HCT116 (cell line): ENCODE measurements at regions not wholly inside any gene's neighbourhood (a gene's known extent, or its start where the extent isn't known, plus 50 kb on each side); places are given as distances from the start of the nearest gene placed in this dataset.

Experiments used
- ATAC-seq: fragments of 200-7000 bp; cut with Tn5 transposase; 2 replicates; pipeline ENCODE4 v1.9.1; 2020; ENCODE audit warnings: mild to moderate bottlenecking, moderate library complexity
- BruUV-seq: library from RNA; stranded (reverse); fragments of 400-500 nt; replicated peaks from 2 replicates; lab custom pipeline; 2021; lab: Mats Ljungman, UMichigan
- CTCF ChIA-PET: fragments of 300-600 bp; sonication (Branson Sonifier 250); formaldehyde crosslinking; loops from one replicate; lab custom pipeline; 2021; ENCODE audit warnings: antibody characterized with exemption; lab: Charles Lee
- POLR2A ChIA-PET: fragments of 300-600, 350-600 bp; sonication (Branson Sonifier 250); formaldehyde crosslinking; loops from one replicate; lab custom pipeline; 2021; ENCODE audit warnings: antibody characterized with exemption; lab: Charles Lee
- RAD21 ChIA-PET, 2 experiments: fragments of 300-600 bp; sonication (Branson Sonifier 250); formaldehyde crosslinking; loops; one replicate each; lab custom pipeline; 2023; ENCODE audit warnings: low total read pairs in 2 of 2; ENCODE audit not compliant: uncharacterized antibody in 2 of 2, unreplicated experiment in 2 of 2, low non-redundant PET in 1 of 2; lab: Charles Lee
- DNase-seq: peaks from one replicate; pipeline ENCODE4 v3.0.0-alpha.2; 2010; ENCODE audit warnings: low read depth, low spot score
- H2AFZ ChIP-seq: fragments of 200-600 bp; shearing (Covaris generic), sonication (generic); 2 replicates; pipeline ENCODE4 v1.6.1; 2017; ENCODE audit warnings: low read depth, mixed run types, mixed read lengths, antibody characterized with exemption, low read length; ENCODE audit not compliant: poor library complexity, severe bottlenecking
- H3K27ac ChIP-seq: 2 replicates; pipeline ENCODE4 v1.5.1; 2012; ENCODE audit warnings: low read depth, low read length
- H3K27me3 ChIP-seq: fragments of 200-600 bp; sonication (generic); 2 replicates; pipeline ENCODE4 v1.6.1; 2016; ENCODE audit warnings: mixed run types, low read length, mixed read lengths; ENCODE audit not compliant: insufficient read depth
- H3K36me3 ChIP-seq, 2 experiments: fragments of 200-500 bp in 1 of 2; fragments of 200-600 bp in 1 of 2; sonication (Bioruptor generic) in 1 of 2; sonication (generic) in 1 of 2; 2 replicates each; pipeline versions ENCODE4 v1.5.1 to v1.6.1; 2014 to 2016; ENCODE audit warnings: low read length in 2 of 2, inconsistent platforms in 1 of 2, mixed read lengths in 1 of 2, mixed run types in 1 of 2; ENCODE audit not compliant: insufficient read depth in 2 of 2, control insufficient read depth in 1 of 2
- H3K4me1 ChIP-seq, 2 experiments: fragments of 200-600 bp in 1 of 2; sonication (generic) in 1 of 2; 2 replicates each; pipeline versions ENCODE4 v1.5.1 to v1.6.1; 2012 to 2017; ENCODE audit warnings: low read length in 2 of 2, inconsistent platforms in 1 of 2, mild to moderate bottlenecking in 1 of 2, mixed read lengths in 1 of 2, mixed run types in 1 of 2, moderate library complexity in 1 of 2; ENCODE audit not compliant: insufficient read depth in 2 of 2, control insufficient read depth in 1 of 2
- H3K4me2 ChIP-seq: fragments of 200-600 bp; sonication (generic); 2 replicates; pipeline ENCODE4 v1.6.1; 2017; ENCODE audit warnings: mixed run types, low read length, mixed read lengths
- H3K4me3 ChIP-seq, 2 experiments: fragments of 200-600 bp in 1 of 2; sonication (generic) in 1 of 2; replicated peaks in 1 of 2; 2 replicates each; pipeline ENCODE4 v1.5.1; 2011 to 2016; ENCODE audit warnings: low read length in 2 of 2, control low read depth in 1 of 2, low read depth in 1 of 2, mild to moderate bottlenecking in 1 of 2, mixed read lengths in 1 of 2, mixed run types in 1 of 2
- H3K79me2 ChIP-seq: fragments of 200-600 bp; sonication (generic); 2 replicates; pipeline ENCODE4 v1.6.1; 2017; ENCODE audit warnings: mild to moderate bottlenecking, mixed run types, low read length, moderate library complexity, mixed read lengths; ENCODE audit not compliant: insufficient read depth
- H3K9ac ChIP-seq: fragments of 200-600 bp; sonication (generic); 2 replicates; pipeline ENCODE4 v1.6.1; 2016; ENCODE audit warnings: low read length, mixed read lengths
- H3K9me2 ChIP-seq: fragments of 200-600 bp; sonication (generic), shearing (Covaris generic); 2 replicates; pipeline ENCODE4 v1.6.1; 2017; ENCODE audit warnings: mixed run types, mild to moderate bottlenecking, moderate library complexity; ENCODE audit not compliant: insufficient read depth
- H3K9me3 ChIP-seq, 2 experiments: fragments of 200-500 bp in 1 of 2; fragments of 200-600 bp in 1 of 2; sonication (Bioruptor generic) in 1 of 2; sonication (generic) in 1 of 2; 2 replicates each; pipeline ENCODE4 v1.6.1; 2014 to 2017; ENCODE audit warnings: low read length in 2 of 2, mixed read lengths in 2 of 2, inconsistent platforms in 1 of 2, low read depth in 1 of 2, mild to moderate bottlenecking in 1 of 2, mixed run types in 1 of 2, moderate library complexity in 1 of 2; ENCODE audit not compliant: control insufficient read depth in 1 of 2, insufficient read depth in 1 of 2
- H4K20me1 ChIP-seq: fragments of 200-600 bp; sonication (generic), shearing (Covaris generic); 2 replicates; pipeline ENCODE4 v1.6.1; 2017; ENCODE audit warnings: mixed run types, mild to moderate bottlenecking, moderate library complexity; ENCODE audit not compliant: insufficient read depth
- CBX3 ChIP-seq: IDR thresholded peaks from 2 replicates; pipeline ENCODE4 v1.6.1; 2012; ENCODE audit warnings: low read depth
- CEBPB ChIP-seq: IDR thresholded peaks from 2 replicates; pipeline ENCODE4 v1.6.1; 2012; ENCODE audit warnings: low read depth
- ELF1 ChIP-seq: IDR thresholded peaks from 2 replicates; pipeline ENCODE4 v1.6.1; 2012; ENCODE audit warnings: low read depth, borderline replicate concordance
- EZH2 ChIP-seq: fragments of 200-600 bp; sonication (generic); IDR thresholded peaks from 2 replicates; pipeline ENCODE4 v1.6.1; 2017; ENCODE audit warnings: antibody characterized with exemption, mixed run types
- EZH2phosphoT487 ChIP-seq: fragments of 200-600 bp; IDR thresholded peaks from 2 replicates; pipeline ENCODE4 v1.6.1; 2018; ENCODE audit warnings: antibody characterized with exemption, borderline replicate concordance
- JUND ChIP-seq: IDR thresholded peaks from 2 replicates; pipeline ENCODE4 v1.6.1; 2012
- POLR2A ChIP-seq: IDR thresholded peaks from 2 replicates; pipeline ENCODE4 v1.7.0; 2011; ENCODE audit warnings: borderline replicate concordance; ENCODE audit not compliant: insufficient read depth, insufficient read length; ENCODE audit errors: extremely low read depth
- RAD21 ChIP-seq: IDR thresholded peaks from 2 replicates; pipeline ENCODE4 v1.6.1; 2012; ENCODE audit warnings: low read depth, mild to moderate bottlenecking
- SIN3A ChIP-seq: IDR thresholded peaks from 2 replicates; pipeline ENCODE4 v1.6.1; 2012; ENCODE audit warnings: low read depth
- SP1 ChIP-seq: IDR thresholded peaks from 2 replicates; pipeline ENCODE4 v1.6.1; 2012; ENCODE audit warnings: low read depth
- ZFX ChIP-seq: fragments of 450-650 bp; IDR thresholded peaks from 2 replicates; pipeline ENCODE4 v1.6.1; 2017
- intact Hi-C: fragments of 100-400 bp; cut with micrococcal nuclease; formaldehyde crosslinking; loops from 2 replicates; pipeline ENCODE4 v1.10.0; 2022
- TF ChIP-seq, protein P1 (sequence below), 3 experiments: fragments of 200-600 bp in 1 of 3; sonication (generic) in 1 of 3; IDR thresholded peaks in 2 of 3; conservative IDR thresholded peaks in 1 of 3; 2 replicates each; pipeline ENCODE4 v1.5.1; 2012 to 2017; ENCODE audit warnings: low read depth in 2 of 3, low read length in 2 of 3, antibody characterized with exemption in 1 of 3, borderline replicate concordance in 1 of 3, control low read depth in 1 of 3, mild to moderate bottlenecking in 1 of 3, mixed read lengths in 1 of 3, mixed run types in 1 of 3, moderate library complexity in 1 of 3; ENCODE audit not compliant: insufficient read depth in 1 of 3
- TF ChIP-seq, protein P2 (sequence below): IDR thresholded peaks from 2 replicates; pipeline ENCODE4 v1.6.1; 2012
- TF ChIP-seq, protein P3 (sequence below): IDR thresholded peaks from 2 replicates; pipeline ENCODE4 v1.6.1; 2012
- TF ChIP-seq, protein P4 (sequence below): IDR thresholded peaks from 2 replicates; pipeline ENCODE4 v1.6.1; 2012; ENCODE audit warnings: low read depth

GRCh38 chr20:48352628-48353027, 475.2 kb downstream of the PREX1 start:
- no peaks in the 10 kb centered on the region for H3K36me3 ChIP-seq
- H3K9ac ChIP-seq, result no peak overlapping the region
- no peak overlapping the region for H2AFZ ChIP-seq
- TF ChIP-seq, protein P1, sequence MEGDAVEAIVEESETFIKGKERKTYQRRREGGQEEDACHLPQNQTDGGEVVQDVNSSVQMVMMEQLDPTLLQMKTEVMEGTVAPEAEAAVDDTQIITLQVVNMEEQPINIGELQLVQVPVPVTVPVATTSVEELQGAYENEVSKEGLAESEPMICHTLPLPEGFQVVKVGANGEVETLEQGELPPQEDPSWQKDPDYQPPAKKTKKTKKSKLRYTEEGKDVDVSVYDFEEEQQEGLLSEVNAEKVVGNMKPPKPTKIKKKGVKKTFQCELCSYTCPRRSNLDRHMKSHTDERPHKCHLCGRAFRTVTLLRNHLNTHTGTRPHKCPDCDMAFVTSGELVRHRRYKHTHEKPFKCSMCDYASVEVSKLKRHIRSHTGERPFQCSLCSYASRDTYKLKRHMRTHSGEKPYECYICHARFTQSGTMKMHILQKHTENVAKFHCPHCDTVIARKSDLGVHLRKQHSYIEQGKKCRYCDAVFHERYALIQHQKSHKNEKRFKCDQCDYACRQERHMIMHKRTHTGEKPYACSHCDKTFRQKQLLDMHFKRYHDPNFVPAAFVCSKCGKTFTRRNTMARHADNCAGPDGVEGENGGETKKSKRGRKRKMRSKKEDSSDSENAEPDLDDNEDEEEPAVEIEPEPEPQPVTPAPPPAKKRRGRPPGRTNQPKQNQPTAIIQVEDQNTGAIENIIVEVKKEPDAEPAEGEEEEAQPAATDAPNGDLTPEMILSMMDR (IDR thresholded peaks at IDR 0.05 in 2 of 3, conservative IDR thresholded peaks at IDR 0.05 in 1 of 3; ENCODE audit: borderline replicate concordance in 1 of 3, insufficient read depth in 1 of 3, low read depth in 2 of 3, low read length in 2 of 3), result no peak
- TF ChIP-seq, protein P2, sequence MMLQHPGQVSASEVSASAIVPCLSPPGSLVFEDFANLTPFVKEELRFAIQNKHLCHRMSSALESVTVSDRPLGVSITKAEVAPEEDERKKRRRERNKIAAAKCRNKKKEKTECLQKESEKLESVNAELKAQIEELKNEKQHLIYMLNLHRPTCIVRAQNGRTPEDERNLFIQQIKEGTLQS, result no peak
- TF ChIP-seq JUND (no peak), SP1 (no peak), EZH2 (no peak), ZFX (no peak), POLR2A (no peak), CEBPB (no peak), CBX3 (no peak), SIN3A (no peak)
- TF ChIP-seq, all 23 proteins: peak for 0
- RAD21 ChIA-PET, result no interaction called here
- intact Hi-C loops, result no loop called here
- H3K4me1 ChIP-seq, result no peaks in the 10 kb centered on the region
- H3K4me2 ChIP-seq, result no peak overlapping the region
- POLR2A ChIA-PET, result no interaction called here
- H3K79me2 ChIP-seq, result no peaks in the 10 kb centered on the region
- ATAC-seq (no peak), DNase-seq (no peak)
- no peak overlapping the region for H3K27ac ChIP-seq
- no peaks in the 10 kb centered on the region for H4K20me1 ChIP-seq
- no peaks in the 10 kb centered on the region for H3K9me3 ChIP-seq
- peaks cover 23% of the 10 kb centered on the region for H3K27me3 ChIP-seq
- CTCF ChIA-PET, result no interaction called here
- no peak overlapping the region for H3K4me3 ChIP-seq
- H3K9me2 ChIP-seq, result no peaks in the 10 kb centered on the region
- no TSS peak for BruUV-seq

GRCh38 chr20:48352042-48352441, 475.8 kb downstream of the PREX1 start:
- no peak overlapping the region for H3K27ac ChIP-seq
- no TSS peak for BruUV-seq
- ATAC-seq, result no peak
- intact Hi-C loops, result no loop called here
- no peak overlapping the region for H3K4me2 ChIP-seq
- ChIA-PET POLR2A (no interaction called here), CTCF (no interaction called here), RAD21 (no interaction called here)
- no peak overlapping the region for H3K4me3 ChIP-seq
- H2AFZ ChIP-seq, result no peak overlapping the region
- no peaks in the 10 kb centered on the region for H3K4me1 ChIP-seq
- H3K27me3 ChIP-seq, result peaks cover 29% of the 10 kb centered on the region
- H3K9me3 ChIP-seq, result no peaks in the 10 kb centered on the region
- DNase-seq, result no peak
- no peaks in the 10 kb centered on the region for H3K36me3 ChIP-seq
- TF ChIP-seq, protein P3, sequence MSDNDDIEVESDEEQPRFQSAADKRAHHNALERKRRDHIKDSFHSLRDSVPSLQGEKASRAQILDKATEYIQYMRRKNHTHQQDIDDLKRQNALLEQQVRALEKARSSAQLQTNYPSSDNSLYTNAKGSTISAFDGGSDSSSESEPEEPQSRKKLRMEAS, result no peak
- TF ChIP-seq SP1, result no peak
- TF ChIP-seq ELF1, result no peak
- TF ChIP-seq RAD21, result no peak
- TF ChIP-seq, protein P4, sequence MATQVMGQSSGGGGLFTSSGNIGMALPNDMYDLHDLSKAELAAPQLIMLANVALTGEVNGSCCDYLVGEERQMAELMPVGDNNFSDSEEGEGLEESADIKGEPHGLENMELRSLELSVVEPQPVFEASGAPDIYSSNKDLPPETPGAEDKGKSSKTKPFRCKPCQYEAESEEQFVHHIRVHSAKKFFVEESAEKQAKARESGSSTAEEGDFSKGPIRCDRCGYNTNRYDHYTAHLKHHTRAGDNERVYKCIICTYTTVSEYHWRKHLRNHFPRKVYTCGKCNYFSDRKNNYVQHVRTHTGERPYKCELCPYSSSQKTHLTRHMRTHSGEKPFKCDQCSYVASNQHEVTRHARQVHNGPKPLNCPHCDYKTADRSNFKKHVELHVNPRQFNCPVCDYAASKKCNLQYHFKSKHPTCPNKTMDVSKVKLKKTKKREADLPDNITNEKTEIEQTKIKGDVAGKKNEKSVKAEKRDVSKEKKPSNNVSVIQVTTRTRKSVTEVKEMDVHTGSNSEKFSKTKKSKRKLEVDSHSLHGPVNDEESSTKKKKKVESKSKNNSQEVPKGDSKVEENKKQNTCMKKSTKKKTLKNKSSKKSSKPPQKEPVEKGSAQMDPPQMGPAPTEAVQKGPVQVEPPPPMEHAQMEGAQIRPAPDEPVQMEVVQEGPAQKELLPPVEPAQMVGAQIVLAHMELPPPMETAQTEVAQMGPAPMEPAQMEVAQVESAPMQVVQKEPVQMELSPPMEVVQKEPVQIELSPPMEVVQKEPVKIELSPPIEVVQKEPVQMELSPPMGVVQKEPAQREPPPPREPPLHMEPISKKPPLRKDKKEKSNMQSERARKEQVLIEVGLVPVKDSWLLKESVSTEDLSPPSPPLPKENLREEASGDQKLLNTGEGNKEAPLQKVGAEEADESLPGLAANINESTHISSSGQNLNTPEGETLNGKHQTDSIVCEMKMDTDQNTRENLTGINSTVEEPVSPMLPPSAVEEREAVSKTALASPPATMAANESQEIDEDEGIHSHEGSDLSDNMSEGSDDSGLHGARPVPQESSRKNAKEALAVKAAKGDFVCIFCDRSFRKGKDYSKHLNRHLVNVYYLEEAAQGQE, result no peak
- no peak for TF ChIP-seq EZH2phosphoT487
- H3K79me2 ChIP-seq, result no peaks in the 10 kb centered on the region
- H3K9me2 ChIP-seq, result no peaks in the 10 kb centered on the region
- H3K9ac ChIP-seq, result no peak overlapping the region
- H4K20me1 ChIP-seq, result no peaks in the 10 kb centered on the region
